ENCODE measurements at regions not wholly inside any gene's neighbourhood (a gene's known extent, or its start where the extent isn't known, plus 50 kb on each side); places are given as distances from the start of the nearest gene placed in this dataset.

- TF ChIP-seq FOXM1 (IDR thresholded peaks at IDR 0.05; ENCODE audit: borderline replicate concordance) (no peak), TARDBP (IDR thresholded peaks at IDR 0.05) (no peak), SP1 (IDR thresholded peaks at IDR 0.05) (no peak), NFRKB (IDR thresholded peaks at IDR 0.05) (no peak), SUZ12 (IDR thresholded peaks at IDR 0.05) (no peak), CTBP1 (IDR thresholded peaks at IDR 0.05; ENCODE audit: borderline replicate concordance) (no peak), BHLHE40 (IDR thresholded peaks at IDR 0.05; ENCODE audit: borderline replicate concordance) (no peak), ELF4 (IDR thresholded peaks at IDR 0.05) (no peak), ARNT (IDR thresholded peaks at IDR 0.05) (no peak)
Observed at GRCh38 chr14:55743551-55743950, 163.5 kb downstream of the KTN1 start.

Data from HEK293T (cell line).